HepG2 (cell line): ENCODE measurements at regions not wholly inside any gene's neighbourhood (a gene's known extent, or its start where the extent isn't known, plus 50 kb on each side); places are given as distances from the start of the nearest gene placed in this dataset.

Experiments used
- ATAC-seq: fragments of 200-7000 bp; cut with Tn5 transposase; 3 replicates; pipeline ENCODE4 v1.9.1; 2020; ENCODE audit warnings: mild to moderate bottlenecking, moderate library complexity
- BruUV-seq: library from RNA; stranded (reverse); fragments of 400-500 nt; replicated peaks from 2 replicates; lab custom pipeline; 2021; lab: Mats Ljungman, UMichigan
- CTCF ChIA-PET: fragments of 300-600 bp; formaldehyde crosslinking; extraction: SDS; loops from one replicate; lab custom pipeline; 2021; ENCODE audit warnings: low total read pairs, inconsistent platforms, low intra/inter-chr PET ratio; lab: Yijun Ruan, JAX
- POLR2A ChIA-PET: fragments of 350-600 bp; sonication (Branson Sonifier 250); formaldehyde crosslinking; loops from one replicate; lab custom pipeline; 2020; ENCODE audit warnings: antibody characterized with exemption, inconsistent platforms; lab: Yijun Ruan, JAX
- DNase-seq: peaks from one replicate; pipeline ENCODE4 v3.0.0-alpha.2; 2015; ENCODE audit warnings: low spot score
- FAIRE-seq: peaks from 3 replicates; lab custom pipeline; 2011; peaks lifted over from hg19 to GRCh38; lab: Jason Lieb, UNC
- H2AFZ ChIP-seq: one replicate; pipeline ENCODE4 v1.6.1; 2011; ENCODE audit warnings: low read length, inconsistent platforms
- H3K27ac ChIP-seq: fragments of 300-600 bp; 3 replicates; pipeline ENCODE4 v1.8.0; 2011; ENCODE audit warnings: mixed run types, mild to moderate bottlenecking, mixed read lengths, low read length, inconsistent platforms; ENCODE audit not compliant: insufficient read depth; ENCODE audit errors: extremely low read length
- H3K27me3 ChIP-seq, 2 experiments: fragments of 200-600 bp in 1 of 2; 2 replicates in 1 of 2; 3 replicates in 1 of 2; pipeline versions ENCODE4 v1.6.0 to v1.8.0; 2011; ENCODE audit warnings: low read length in 2 of 2, mild to moderate bottlenecking in 2 of 2, moderate library complexity in 2 of 2, inconsistent platforms in 1 of 2; ENCODE audit not compliant: insufficient read depth in 2 of 2, control insufficient read depth in 1 of 2
- H3K36me3 ChIP-seq, 2 experiments: fragments of 200-600 bp in 1 of 2; replicated peaks in 1 of 2; 2 replicates in 1 of 2; 3 replicates in 1 of 2; pipeline versions ENCODE4 v1.5.1 to v1.8.0; 2011; ENCODE audit warnings: low read length in 2 of 2, inconsistent platforms in 1 of 2; ENCODE audit not compliant: insufficient read depth in 2 of 2, control insufficient read depth in 1 of 2
- H3K4me1 ChIP-seq: 2 replicates; pipeline ENCODE4 v1.5.1; 2012; ENCODE audit warnings: low read length, inconsistent platforms; ENCODE audit not compliant: insufficient read depth
- H3K4me2 ChIP-seq: 2 replicates; pipeline ENCODE4 v1.6.0; 2011; ENCODE audit warnings: low read depth, low read length, inconsistent platforms
- H3K4me3 ChIP-seq, 3 experiments: fragments of 200-600 bp in 1 of 3; sonication (generic), shearing (Covaris generic) in 1 of 3; replicated peaks in 1 of 3; 2 replicates each; pipeline ENCODE4 v1.5.1; 2011 to 2016; ENCODE audit warnings: low read length in 3 of 3, inconsistent platforms in 2 of 3, low read depth in 2 of 3, mild to moderate bottlenecking in 2 of 3, control low read depth in 1 of 3, mixed read lengths in 1 of 3; ENCODE audit not compliant: insufficient read depth in 1 of 3
- H3K79me2 ChIP-seq: one replicate; pipeline ENCODE4 v1.6.1; 2011; ENCODE audit warnings: low read length, inconsistent platforms; ENCODE audit not compliant: insufficient read depth
- H3K9ac ChIP-seq: 2 replicates; pipeline ENCODE4 v1.6.0; 2011; ENCODE audit warnings: mild to moderate bottlenecking, low read depth, low read length, inconsistent platforms; ENCODE audit not compliant: insufficient read depth
- H3K9me3 ChIP-seq: 2 replicates; pipeline ENCODE4 v1.5.1; 2012; ENCODE audit warnings: mild to moderate bottlenecking, low read length
- H4K20me1 ChIP-seq: 2 replicates; pipeline ENCODE4 v1.6.0; 2011; ENCODE audit warnings: inconsistent platforms, mild to moderate bottlenecking, low read length, moderate library complexity; ENCODE audit not compliant: insufficient read depth
- BCL3 ChIP-seq: sonication (generic); formaldehyde crosslinking; IDR thresholded peaks from 2 replicates; pipeline ENCODE4 v1.5.1; 2020; ENCODE audit warnings: mild to moderate bottlenecking, missing genetic modification reagents, moderate library complexity
- CREB3 ChIP-seq: sonication (generic); formaldehyde crosslinking; IDR thresholded peaks from 2 replicates; pipeline ENCODE4 v1.5.0; 2020; ENCODE audit warnings: missing genetic modification reagents
- KDM4B ChIP-seq: sonication (generic); formaldehyde crosslinking; IDR thresholded peaks from 2 replicates; pipeline ENCODE4 v1.4.0; 2020; ENCODE audit warnings: missing genetic modification reagents
- KMT2B ChIP-seq: IDR thresholded peaks from 2 replicates; pipeline ENCODE4 v1.6.1; 2016; ENCODE audit warnings: missing genetic modification reagents, missing compliant biosample characterization
- MTA1 ChIP-seq: sonication (generic); formaldehyde crosslinking; IDR thresholded peaks from 2 replicates; pipeline ENCODE4 v1.4.0; 2020; ENCODE audit warnings: missing genetic modification reagents, mild to moderate bottlenecking, borderline replicate concordance
- NR2F2 ChIP-seq: IDR thresholded peaks from 2 replicates; pipeline ENCODE4 v1.6.1; 2012; ENCODE audit warnings: low read depth, inconsistent platforms, borderline replicate concordance
- SALL1 ChIP-seq: sonication (generic); formaldehyde crosslinking; IDR thresholded peaks from 2 replicates; pipeline ENCODE4 v1.8.0; 2022; ENCODE audit warnings: mild to moderate bottlenecking, missing genetic modification reagents
- SETDB1 ChIP-seq: sonication (generic); formaldehyde crosslinking; IDR thresholded peaks from 2 replicates; pipeline ENCODE4 v1.5.1; 2020; ENCODE audit warnings: missing genetic modification reagents, mild to moderate bottlenecking, borderline replicate concordance
- ZNF737 ChIP-seq: sonication (generic); formaldehyde crosslinking; IDR thresholded peaks from 2 replicates; pipeline ENCODE4 v1.5.0; 2020; ENCODE audit warnings: missing genetic modification reagents, mild to moderate bottlenecking, borderline replicate concordance
- WGBS: methylation state at CpG from one replicate; pipeline ENCODE4 v1.1.6; 2017; ENCODE audit warnings: low lambda C conversion rate; 5-methylcytosine and 5-hydroxymethylcytosine counted together
- in situ Hi-C: cut with HindIII; loops from 2 replicates; pipeline ENCODE4 v1.10.0; 2017; ENCODE audit warnings: low pct_unique_long_range_greater_than_20kb; ENCODE audit not compliant: extremely low pct_ligation_motif_present
- intact Hi-C: fragments of 100-400 bp; cut with micrococcal nuclease; formaldehyde crosslinking; loops from one replicate; pipeline ENCODE4 v1.10.0; 2022; ENCODE audit not compliant: unreplicated experiment
- TF ChIP-seq, protein P1 (sequence below): sonication (generic); formaldehyde crosslinking; conservative IDR thresholded peaks from 2 replicates; pipeline ENCODE4 v1.5.0; 2020; ENCODE audit warnings: missing genetic modification reagents
- TF ChIP-seq, protein P2 (sequence below): sonication (generic); formaldehyde crosslinking; IDR thresholded peaks from 2 replicates; pipeline ENCODE4 v1.4.0; 2020; ENCODE audit warnings: missing genetic modification reagents, borderline replicate concordance
- TF ChIP-seq, protein P3 (sequence below): sonication (generic); formaldehyde crosslinking; IDR thresholded peaks from 2 replicates; pipeline ENCODE4 v1.4.0; 2020; ENCODE audit warnings: missing genetic modification reagents
- TF ChIP-seq, protein P4 (sequence below): sonication (generic); formaldehyde crosslinking; IDR thresholded peaks from 2 replicates; pipeline ENCODE4 v1.5.0; 2020; ENCODE audit warnings: mild to moderate bottlenecking, missing genetic modification reagents, moderate library complexity

GRCh38 chr7:125563964-125564529 lies 634.4 kb upstream of the POT1 start (continued):
- TF ChIP-seq, protein P1, sequence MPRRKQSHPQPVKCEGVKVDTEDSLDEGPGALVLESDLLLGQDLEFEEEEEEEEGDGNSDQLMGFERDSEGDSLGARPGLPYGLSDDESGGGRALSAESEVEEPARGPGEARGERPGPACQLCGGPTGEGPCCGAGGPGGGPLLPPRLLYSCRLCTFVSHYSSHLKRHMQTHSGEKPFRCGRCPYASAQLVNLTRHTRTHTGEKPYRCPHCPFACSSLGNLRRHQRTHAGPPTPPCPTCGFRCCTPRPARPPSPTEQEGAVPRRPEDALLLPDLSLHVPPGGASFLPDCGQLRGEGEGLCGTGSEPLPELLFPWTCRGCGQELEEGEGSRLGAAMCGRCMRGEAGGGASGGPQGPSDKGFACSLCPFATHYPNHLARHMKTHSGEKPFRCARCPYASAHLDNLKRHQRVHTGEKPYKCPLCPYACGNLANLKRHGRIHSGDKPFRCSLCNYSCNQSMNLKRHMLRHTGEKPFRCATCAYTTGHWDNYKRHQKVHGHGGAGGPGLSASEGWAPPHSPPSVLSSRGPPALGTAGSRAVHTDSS (CRISPR knock-in tag): no peak
- TF ChIP-seq, protein P2, sequence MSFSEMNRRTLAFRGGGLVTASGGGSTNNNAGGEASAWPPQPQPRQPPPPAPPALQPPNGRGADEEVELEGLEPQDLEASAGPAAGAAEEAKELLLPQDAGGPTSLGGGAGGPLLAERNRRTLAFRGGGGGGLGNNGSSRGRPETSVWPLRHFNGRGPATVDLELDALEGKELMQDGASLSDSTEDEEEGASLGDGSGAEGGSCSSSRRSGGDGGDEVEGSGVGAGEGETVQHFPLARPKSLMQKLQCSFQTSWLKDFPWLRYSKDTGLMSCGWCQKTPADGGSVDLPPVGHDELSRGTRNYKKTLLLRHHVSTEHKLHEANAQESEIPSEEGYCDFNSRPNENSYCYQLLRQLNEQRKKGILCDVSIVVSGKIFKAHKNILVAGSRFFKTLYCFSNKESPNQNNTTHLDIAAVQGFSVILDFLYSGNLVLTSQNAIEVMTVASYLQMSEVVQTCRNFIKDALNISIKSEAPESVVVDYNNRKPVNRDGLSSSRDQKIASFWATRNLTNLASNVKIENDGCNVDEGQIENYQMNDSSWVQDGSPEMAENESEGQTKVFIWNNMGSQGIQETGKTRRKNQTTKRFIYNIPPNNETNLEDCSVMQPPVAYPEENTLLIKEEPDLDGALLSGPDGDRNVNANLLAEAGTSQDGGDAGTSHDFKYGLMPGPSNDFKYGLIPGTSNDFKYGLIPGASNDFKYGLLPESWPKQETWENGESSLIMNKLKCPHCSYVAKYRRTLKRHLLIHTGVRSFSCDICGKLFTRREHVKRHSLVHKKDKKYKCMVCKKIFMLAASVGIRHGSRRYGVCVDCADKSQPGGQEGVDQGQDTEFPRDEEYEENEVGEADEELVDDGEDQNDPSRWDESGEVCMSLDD (CRISPR knock-in tag): no peak
- TF ChIP-seq SETDB1 (CRISPR knock-in tag): no peak
- TF ChIP-seq, protein P3, sequence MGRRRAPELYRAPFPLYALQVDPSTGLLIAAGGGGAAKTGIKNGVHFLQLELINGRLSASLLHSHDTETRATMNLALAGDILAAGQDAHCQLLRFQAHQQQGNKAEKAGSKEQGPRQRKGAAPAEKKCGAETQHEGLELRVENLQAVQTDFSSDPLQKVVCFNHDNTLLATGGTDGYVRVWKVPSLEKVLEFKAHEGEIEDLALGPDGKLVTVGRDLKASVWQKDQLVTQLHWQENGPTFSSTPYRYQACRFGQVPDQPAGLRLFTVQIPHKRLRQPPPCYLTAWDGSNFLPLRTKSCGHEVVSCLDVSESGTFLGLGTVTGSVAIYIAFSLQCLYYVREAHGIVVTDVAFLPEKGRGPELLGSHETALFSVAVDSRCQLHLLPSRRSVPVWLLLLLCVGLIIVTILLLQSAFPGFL (CRISPR knock-in tag): no peak

DNA sequence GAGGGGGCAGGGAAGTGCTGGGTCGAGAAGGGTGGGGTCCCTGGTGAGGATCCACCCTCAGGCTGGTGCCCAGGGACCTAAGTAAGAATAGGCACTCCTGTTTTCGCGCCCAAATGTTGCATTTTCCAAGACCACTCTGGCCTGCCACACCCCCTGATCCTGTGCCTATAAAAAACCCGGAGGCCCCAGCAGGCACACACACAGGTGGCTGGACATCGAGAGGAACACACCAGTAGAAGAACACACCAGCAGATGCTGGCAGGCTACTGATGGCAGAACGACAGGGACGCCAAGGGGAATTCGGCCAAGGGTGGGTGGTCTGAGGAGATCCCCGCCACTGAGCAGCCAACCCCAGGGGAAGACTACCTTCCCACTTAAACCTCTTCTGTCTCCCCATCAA lies 633.9 kb upstream of the POT1 start:
- H3K9me3 ChIP-seq: no peaks in the 10 kb centered on the region
- no TSS peak for BruUV-seq
- CTCF ChIA-PET: no interaction called here
- FAIRE-seq (no peak), DNase-seq (no peak), ATAC-seq (no peak; the same call in 2 of the 3 replicates)
- no peak overlapping the region for H3K4me3 ChIP-seq
- H3K36me3 ChIP-seq: no peaks in the 10 kb centered on the region
- no peaks in the 10 kb centered on the region for H3K4me1 ChIP-seq
- POLR2A ChIA-PET: no interaction called here
- no peak overlapping the region for H3K9ac ChIP-seq
- intact Hi-C loops: no loop called here
- H4K20me1 ChIP-seq: no peaks in the 10 kb centered on the region
- H3K79me2 ChIP-seq: no peaks in the 10 kb centered on the region
- H3K4me2 ChIP-seq: peak overlapping the region; percentile 23; the same call in 1 of the 2 replicates
- no peak overlapping the region for H3K27ac ChIP-seq
- in situ Hi-C loops: no loop called here
- H3K27me3 ChIP-seq: no peaks in the 10 kb centered on the region
- H2AFZ ChIP-seq: no peak overlapping the region
- WGBS: 0% methylated on average over 1 of the region's 9 CpGs
- TF ChIP-seq BCL3 (CRISPR knock-in tag) (no peak), SALL1 (CRISPR knock-in tag) (no peak), NR2F2 (no peak), KDM4B (no peak), MTA1 (CRISPR knock-in tag) (no peak), CREB3 (no peak), ZNF737 (CRISPR knock-in tag) (no peak), KMT2B (no peak)
- TF ChIP-seq, protein P4, sequence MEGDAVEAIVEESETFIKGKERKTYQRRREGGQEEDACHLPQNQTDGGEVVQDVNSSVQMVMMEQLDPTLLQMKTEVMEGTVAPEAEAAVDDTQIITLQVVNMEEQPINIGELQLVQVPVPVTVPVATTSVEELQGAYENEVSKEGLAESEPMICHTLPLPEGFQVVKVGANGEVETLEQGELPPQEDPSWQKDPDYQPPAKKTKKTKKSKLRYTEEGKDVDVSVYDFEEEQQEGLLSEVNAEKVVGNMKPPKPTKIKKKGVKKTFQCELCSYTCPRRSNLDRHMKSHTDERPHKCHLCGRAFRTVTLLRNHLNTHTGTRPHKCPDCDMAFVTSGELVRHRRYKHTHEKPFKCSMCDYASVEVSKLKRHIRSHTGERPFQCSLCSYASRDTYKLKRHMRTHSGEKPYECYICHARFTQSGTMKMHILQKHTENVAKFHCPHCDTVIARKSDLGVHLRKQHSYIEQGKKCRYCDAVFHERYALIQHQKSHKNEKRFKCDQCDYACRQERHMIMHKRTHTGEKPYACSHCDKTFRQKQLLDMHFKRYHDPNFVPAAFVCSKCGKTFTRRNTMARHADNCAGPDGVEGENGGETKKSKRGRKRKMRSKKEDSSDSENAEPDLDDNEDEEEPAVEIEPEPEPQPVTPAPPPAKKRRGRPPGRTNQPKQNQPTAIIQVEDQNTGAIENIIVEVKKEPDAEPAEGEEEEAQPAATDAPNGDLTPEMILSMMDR (CRISPR knock-in tag): no peak
